LNCaP clone FGC (cell line): ENCODE measurements at regions not wholly inside any gene's neighbourhood (a gene's known extent, or its start where the extent isn't known, plus 50 kb on each side); places are given as distances from the start of the nearest gene placed in this dataset.

Experiments used
- DNase-seq: peaks from one replicate; pipeline ENCODE4 v3.0.0-alpha.2; 2011; ENCODE audit warnings: low read depth
- H3K4me3 ChIP-seq: 2 replicates; pipeline ENCODE4 v1.5.1; 2011; ENCODE audit warnings: mild to moderate bottlenecking, low read depth, low read length, control low read depth
- CTCF ChIP-seq: IDR thresholded peaks from 2 replicates; pipeline ENCODE4 v1.5.1; 2012; ENCODE audit warnings: mild to moderate bottlenecking; ENCODE audit not compliant: control insufficient read depth, insufficient read depth; ENCODE audit errors: extremely low read depth

GRCh38 chr16:85262558-85263238, 150.4 kb upstream of the CIBAR2 start:
- H3K4me3 ChIP-seq: no peak overlapping the region
- no peak for TF ChIP-seq CTCF
- no peak for DNase-seq

- no peak for DNase-seq
Measured at GRCh38 chr16:85263239-85263585, 150.9 kb upstream of the CIBAR2 start.

GRCh38 chr16:85264752-85265151, 152.5 kb upstream of the CIBAR2 start:
- H3K4me3 ChIP-seq: no peak overlapping the region
- DNase-seq: no peak
- no peak for TF ChIP-seq CTCF

More at GRCh38 chr16:85263239-85263585, 150.9 kb upstream of the CIBAR2 start:
- no peak overlapping the region for H3K4me3 ChIP-seq
- TF ChIP-seq CTCF: no peak

- DNase-seq: no peak
- no peak for TF ChIP-seq CTCF
- no peak overlapping the region for H3K4me3 ChIP-seq
Measured at GRCh38 chr16:85265161-85265784, 153.0 kb upstream of the CIBAR2 start.

GRCh38 chr16:85265810-85266209, 153.5 kb upstream of the CIBAR2 start:
- H3K4me3 ChIP-seq: no peak overlapping the region
- TF ChIP-seq CTCF: no peak
- no peak for DNase-seq

- TF ChIP-seq CTCF: no peak
- no peak for DNase-seq
- H3K4me3 ChIP-seq: no peak overlapping the region
Measured at GRCh38 chr16:85266857-85267256, 154.6 kb upstream of the CIBAR2 start.
